Hepatocyte (in vitro differentiated cells): ENCODE measurements at regions not wholly inside any gene's neighbourhood (a gene's known extent, or its start where the extent isn't known, plus 50 kb on each side); places are given as distances from the start of the nearest gene placed in this dataset.

Experiments
- DNase-seq: peaks from one replicate; pipeline ENCODE4 v3.0.0-alpha.2; 2016; ENCODE audit warnings: low spot score
- H2AFZ ChIP-seq: fragments of 200-600 bp; sonication (generic); 2 replicates; pipeline ENCODE4 v1.6.0; 2016; ENCODE audit warnings: antibody characterized with exemption, mild to moderate bottlenecking
- H3K27ac ChIP-seq: fragments of 200-600 bp; sonication (generic); 2 replicates; pipeline ENCODE4 v1.5.1; 2016; ENCODE audit warnings: mild to moderate bottlenecking
- H3K27me3 ChIP-seq: fragments of 200-600 bp; sonication (generic); 2 replicates; pipeline ENCODE4 v1.6.1; 2016
- H3K36me3 ChIP-seq: fragments of 200-600 bp; sonication (generic); replicated peaks from 2 replicates; pipeline ENCODE4 v1.5.1; 2016; ENCODE audit warnings: low read depth; ENCODE audit not compliant: insufficient read depth
- H3K4me1 ChIP-seq: fragments of 200-600 bp; sonication (generic); 2 replicates; pipeline ENCODE4 v1.5.1; 2016; ENCODE audit warnings: mild to moderate bottlenecking, moderate library complexity; ENCODE audit not compliant: insufficient read depth
- H3K4me2 ChIP-seq: fragments of 200-600 bp; sonication (generic); 2 replicates; pipeline ENCODE4 v1.6.0; 2016
- H3K4me3 ChIP-seq: fragments of 200-600 bp; sonication (generic); 2 replicates; pipeline ENCODE4 v1.5.1; 2016; ENCODE audit warnings: mild to moderate bottlenecking
- H3K79me2 ChIP-seq: fragments of 200-600 bp; sonication (generic); 2 replicates; pipeline ENCODE4 v1.6.0; 2017; ENCODE audit warnings: mild to moderate bottlenecking
- H3K9me2 ChIP-seq: fragments of 200-600 bp; sonication (generic); replicated peaks from 2 replicates; pipeline ENCODE4 v1.6.0; 2017; ENCODE audit warnings: mild to moderate bottlenecking; ENCODE audit not compliant: insufficient read depth
- H3K9me3 ChIP-seq: fragments of 200-600 bp; sonication (generic); 2 replicates; pipeline ENCODE4 v1.5.1; 2016; ENCODE audit warnings: low read depth, mild to moderate bottlenecking
- H4K20me1 ChIP-seq: fragments of 200-600 bp; sonication (generic); 2 replicates; pipeline ENCODE4 v1.6.0; 2016; ENCODE audit warnings: mild to moderate bottlenecking; ENCODE audit not compliant: insufficient read depth, poor library complexity, severe bottlenecking
- CTCF ChIP-seq: fragments of 200-600 bp; sonication (generic); IDR thresholded peaks from 2 replicates; pipeline ENCODE4 v1.5.1; 2016; ENCODE audit warnings: antibody characterized with exemption, mild to moderate bottlenecking; ENCODE audit not compliant: poor library complexity
- EZH2 ChIP-seq: fragments of 200-600 bp; sonication (generic); IDR thresholded peaks from 2 replicates; pipeline ENCODE4 v1.6.1; 2016; ENCODE audit warnings: antibody characterized with exemption, mild to moderate bottlenecking, borderline replicate concordance
- EZH2phosphoT487 ChIP-seq: fragments of 200-600 bp; sonication (generic); IDR thresholded peaks from one replicate; pipeline ENCODE4 v1.6.1; 2018; ENCODE audit warnings: antibody characterized with exemption, mild to moderate bottlenecking, low read depth, moderate library complexity; ENCODE audit not compliant: unreplicated experiment, severe bottlenecking
- WGBS: methylation state at CpG from one replicate; pipeline ENCODE4 v1.1.6; 2016; ENCODE audit warnings: low lambda C conversion rate; ENCODE audit errors: missing lambda C conversion rate; 5-methylcytosine and 5-hydroxymethylcytosine counted together

- Histone ChIP-seq H3K4me2 (no peak overlapping the region), H3K27me3 (no peaks in the 10 kb centered on the region), H4K20me1 (no peaks in the 10 kb centered on the region), H3K9me3 (no peaks in the 10 kb centered on the region), H3K4me3 (no peak overlapping the region), H3K4me1 (no peaks in the 10 kb centered on the region), H3K27ac (no peak overlapping the region), H3K79me2 (no peaks in the 10 kb centered on the region), H3K9me2 (no peaks in the 10 kb centered on the region), H2AFZ (no peak overlapping the region), H3K36me3 (no peaks in the 10 kb centered on the region)
- TF ChIP-seq EZH2 (no peak), EZH2phosphoT487 (no peak), CTCF (no peak)
- no peak for DNase-seq
- 86% methylated on average over 4 of the region's 4 CpGs for WGBS
Observed at GRCh38 chr20:6888736-6889395, 121.4 kb downstream of the BMP2 start.

GRCh38 chr20:6892724-6893123 is 125.2 kb downstream of the BMP2 start:
- DNase-seq = no peak
- no peaks in the 10 kb centered on the region for H3K9me2 ChIP-seq
- TF ChIP-seq EZH2 = no peak
- no peak for TF ChIP-seq EZH2phosphoT487
- TF ChIP-seq CTCF = no peak
- H3K79me2 ChIP-seq = no peaks in the 10 kb centered on the region
- no peak overlapping the region for H3K27ac ChIP-seq
- H4K20me1 ChIP-seq = no peaks in the 10 kb centered on the region
- H3K27me3 ChIP-seq = no peaks in the 10 kb centered on the region
- H3K9me3 ChIP-seq = no peaks in the 10 kb centered on the region
- no peak overlapping the region for H3K4me3 ChIP-seq
- H2AFZ ChIP-seq = no peak overlapping the region
- WGBS = 61% methylated on average over 1 of the region's 1 CpG
- H3K4me1 ChIP-seq = no peaks in the 10 kb centered on the region
- H3K4me2 ChIP-seq = no peak overlapping the region
- H3K36me3 ChIP-seq = no peaks in the 10 kb centered on the region

- H3K27me3 ChIP-seq = no peaks in the 10 kb centered on the region
- H4K20me1 ChIP-seq = no peaks in the 10 kb centered on the region
- H3K9me3 ChIP-seq = no peaks in the 10 kb centered on the region
- H3K4me3 ChIP-seq = no peak overlapping the region
- no peaks in the 10 kb centered on the region for H3K36me3 ChIP-seq
- 81% methylated on average over 3 of the region's 3 CpGs for WGBS
- TF ChIP-seq CTCF (no peak), EZH2 (no peak), EZH2phosphoT487 (no peak)
- H3K4me2 ChIP-seq = no peak overlapping the region
- H3K4me1 ChIP-seq = no peaks in the 10 kb centered on the region
- H2AFZ ChIP-seq = no peak overlapping the region
- no peak overlapping the region for H3K27ac ChIP-seq
- H3K9me2 ChIP-seq = no peaks in the 10 kb centered on the region
- no peaks in the 10 kb centered on the region for H3K79me2 ChIP-seq
- DNase-seq = no peak
Observed at GRCh38 chr20:6898928-6899327, 131.4 kb downstream of the BMP2 start.

- 64% methylated on average over 2 of the region's 2 CpGs for WGBS
- no peaks in the 10 kb centered on the region for H3K36me3 ChIP-seq
- TF ChIP-seq CTCF (no peak), EZH2phosphoT487 (no peak), EZH2 (no peak)
Observed at GRCh38 chr20:6906871-6907270, 139.4 kb downstream of the BMP2 start.

More at GRCh38 chr20:6906871-6907270, 139.4 kb downstream of the BMP2 start:
- Histone ChIP-seq H3K4me3 (no peak overlapping the region), H3K4me2 (no peak overlapping the region), H3K27me3 (no peaks in the 10 kb centered on the region), H3K79me2 (no peaks in the 10 kb centered on the region), H3K9me3 (no peaks in the 10 kb centered on the region), H3K4me1 (no peaks in the 10 kb centered on the region), H3K9me2 (no peaks in the 10 kb centered on the region), H4K20me1 (no peaks in the 10 kb centered on the region), H3K27ac (no peak overlapping the region), H2AFZ (no peak overlapping the region)
- no peak for DNase-seq
